ENCODE measurements at regions not wholly inside any gene's neighbourhood (a gene's known extent, or its start where the extent isn't known, plus 50 kb on each side); places are given as distances from the start of the nearest gene placed in this dataset.
A peak's percentile ranks its signal among the peaks of the same experiment; 100 is the strongest.

- DNase-seq (ENCODE audit: low spot score) = no peak
These were observed 503.4 kb downstream of the PLXNA4 start for GRCh38 chr7:132072873-132073272.

DNA sequence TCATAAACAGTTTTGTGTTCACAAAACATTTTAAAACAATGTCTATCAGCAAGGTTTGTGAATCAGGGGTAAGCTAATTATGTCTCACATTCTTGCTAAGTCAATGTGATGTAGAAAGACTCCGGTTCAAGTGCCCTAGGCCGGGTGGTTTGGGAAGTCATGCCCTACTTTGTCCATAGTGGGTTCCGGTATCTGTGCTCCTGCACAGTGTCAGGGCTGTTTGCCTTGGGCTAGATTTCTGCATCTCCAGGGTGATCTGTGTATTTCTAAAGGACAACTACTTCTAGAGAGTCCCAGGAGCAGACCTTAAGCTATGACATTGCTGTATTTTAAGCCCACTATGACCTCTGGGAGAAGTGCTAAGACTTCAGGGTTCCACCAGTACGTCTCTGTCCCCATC is 504.1 kb downstream of the PLXNA4 start:
- DNase-seq (ENCODE audit: low spot score) = no peak

GRCh38 chr7:132069306-132069705 is 507.0 kb downstream of the PLXNA4 start:
- DNase-seq (ENCODE audit: low spot score) = no peak

- no peak for DNase-seq (ENCODE audit: low spot score)
These were observed 509.5 kb downstream of the PLXNA4 start for GRCh38 chr7:132066761-132067171.

DNA sequence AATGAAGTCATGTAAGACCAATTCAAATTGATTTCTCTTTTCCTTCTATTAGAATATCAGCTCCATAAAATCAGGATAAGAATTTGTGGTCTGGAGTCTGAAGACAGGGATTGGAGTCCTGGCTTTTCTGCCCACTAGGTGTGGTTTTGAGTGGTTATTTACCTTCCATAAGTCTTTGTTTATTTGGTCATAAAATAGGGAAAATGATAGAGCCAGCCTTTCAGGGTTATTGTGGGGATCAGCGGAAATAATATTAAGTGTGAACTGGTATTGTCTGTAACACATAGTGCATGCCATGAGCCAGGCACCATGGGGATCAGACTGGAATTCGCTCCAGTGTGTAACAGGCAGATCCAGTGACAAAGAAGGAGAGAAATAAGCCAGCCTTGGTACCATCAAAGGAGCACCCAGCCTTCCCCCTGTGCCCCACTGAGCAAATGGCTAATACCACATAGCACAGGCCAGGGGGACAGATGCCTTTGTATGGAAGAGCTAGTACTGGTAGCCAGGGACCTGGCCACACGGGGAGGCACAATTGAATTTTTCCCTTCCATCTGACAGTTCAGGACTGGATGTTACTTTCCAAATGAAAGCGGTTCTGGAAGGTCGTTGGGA is 509.7 kb upstream of the PODXL start:
- no peak for DNase-seq (ENCODE audit: low spot score)

- DNase-seq (ENCODE audit: low spot score) = no peak
These were observed 509.0 kb upstream of the PODXL start for GRCh38 chr7:132065193-132065988.

GRCh38 chr7:132063800-132064199 is 507.4 kb upstream of the PODXL start:
- no peak for DNase-seq (ENCODE audit: low spot score)

DNA sequence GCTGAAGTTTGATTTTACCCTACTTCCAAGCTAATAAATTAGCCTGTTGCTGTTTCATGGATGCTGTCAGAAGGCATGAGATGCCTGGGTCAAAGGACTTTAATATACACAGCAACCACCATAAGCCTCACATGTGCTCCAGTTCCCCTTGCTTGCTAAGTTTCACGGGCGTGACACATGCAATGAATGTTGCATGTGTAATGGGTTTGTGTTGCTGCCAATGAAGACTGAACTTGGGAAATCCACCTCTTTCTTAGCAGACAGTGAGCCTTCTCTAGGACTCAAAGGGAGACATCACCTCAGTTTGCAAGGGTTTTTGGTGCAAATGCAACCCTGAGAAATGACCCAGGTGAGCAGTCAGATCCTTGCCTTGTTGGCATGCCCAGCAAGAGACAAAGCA is 505.5 kb upstream of the PODXL start:
- DNase-seq (ENCODE audit: low spot score) = no peak

GRCh38 chr7:132059141-132059540 is 502.7 kb upstream of the PODXL start:
- no peak for DNase-seq (ENCODE audit: low spot score)

DNA sequence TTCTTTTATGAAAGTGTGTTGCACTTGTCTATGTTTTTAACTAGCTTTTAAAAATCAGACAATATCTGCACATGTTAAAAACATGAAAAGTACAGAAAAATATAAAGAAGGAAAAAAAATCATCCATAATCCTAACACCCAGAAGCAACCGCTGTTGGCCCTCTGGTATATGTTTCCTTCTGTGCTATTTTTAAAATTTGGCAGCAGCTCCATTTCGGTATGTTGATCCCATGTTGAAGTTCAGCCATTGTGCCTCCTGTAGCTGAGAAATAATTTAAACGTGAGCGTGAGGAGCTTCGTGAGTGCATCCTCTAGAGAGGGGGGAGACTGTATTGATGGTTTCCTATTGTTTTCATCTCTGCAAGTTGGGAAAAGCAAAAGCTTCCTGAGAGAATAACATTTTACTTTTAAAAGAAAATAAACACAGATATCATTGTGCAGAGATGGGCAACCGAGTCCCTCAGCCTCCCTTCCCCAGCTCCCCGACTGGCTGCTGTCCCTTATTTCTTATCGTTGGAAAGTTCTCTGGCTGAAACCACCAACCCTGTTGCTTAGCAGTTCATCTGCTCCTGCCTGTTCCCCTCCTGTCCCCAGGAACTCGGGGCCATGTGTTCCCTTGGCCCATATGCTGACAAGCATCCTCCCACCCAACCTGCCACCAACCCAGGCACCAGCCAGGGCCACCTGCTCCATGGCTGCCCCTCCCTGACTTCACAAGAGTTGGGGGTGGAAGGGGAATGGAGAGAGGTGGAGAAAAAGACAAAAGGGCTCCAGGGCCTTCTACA is 499.1 kb upstream of the PODXL start:
- no peak for DNase-seq (ENCODE audit: low spot score)

GRCh38 chr7:132053871-132054270 is 497.4 kb upstream of the PODXL start:
- DNase-seq (ENCODE audit: low spot score) = no peak

GRCh38 chr7:132051311-132051710 is 494.9 kb upstream of the PODXL start:
- DNase-seq (ENCODE audit: low spot score) = no peak

DNA sequence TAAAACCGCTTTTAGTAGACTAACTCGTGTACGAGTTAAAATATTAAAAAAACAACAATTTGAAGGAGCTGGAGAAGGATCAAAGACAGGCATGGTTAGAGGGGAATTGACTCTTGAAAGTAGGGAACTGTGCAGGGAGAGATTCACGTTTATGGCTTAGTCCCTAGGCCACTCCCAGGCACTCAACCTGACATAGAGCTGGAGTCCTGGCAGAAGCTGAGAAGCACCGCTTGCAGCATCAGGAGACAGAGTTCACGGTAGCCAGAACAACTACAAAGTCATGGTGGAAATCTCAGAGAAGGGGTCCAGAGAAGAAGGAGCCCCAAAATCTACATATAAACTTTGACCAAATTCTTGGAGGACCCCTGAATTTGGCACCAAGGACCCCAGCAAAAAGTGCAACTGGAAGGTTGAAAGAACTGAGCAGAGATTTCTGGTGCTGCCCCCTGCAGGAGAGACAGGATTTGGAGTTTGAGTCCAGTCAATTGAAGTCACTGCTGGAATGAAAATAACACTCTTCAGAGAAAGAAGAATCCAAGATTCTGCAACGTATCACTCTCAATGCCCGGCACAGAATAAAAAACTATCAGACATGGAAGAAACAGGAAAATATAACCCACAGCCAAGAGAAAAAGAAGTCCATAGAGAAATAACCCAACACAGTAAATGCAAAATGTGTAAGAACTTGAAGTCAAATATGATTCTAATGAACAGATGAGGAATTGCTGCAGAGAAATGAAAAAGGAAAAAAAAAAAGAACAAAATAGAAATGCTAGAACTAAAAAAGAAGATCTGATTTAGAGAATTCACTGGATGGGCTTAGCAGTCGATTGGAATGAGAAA is 493.3 kb upstream of the PODXL start:
- DNase-seq (ENCODE audit: low spot score) = peak; percentile 14

DNA sequence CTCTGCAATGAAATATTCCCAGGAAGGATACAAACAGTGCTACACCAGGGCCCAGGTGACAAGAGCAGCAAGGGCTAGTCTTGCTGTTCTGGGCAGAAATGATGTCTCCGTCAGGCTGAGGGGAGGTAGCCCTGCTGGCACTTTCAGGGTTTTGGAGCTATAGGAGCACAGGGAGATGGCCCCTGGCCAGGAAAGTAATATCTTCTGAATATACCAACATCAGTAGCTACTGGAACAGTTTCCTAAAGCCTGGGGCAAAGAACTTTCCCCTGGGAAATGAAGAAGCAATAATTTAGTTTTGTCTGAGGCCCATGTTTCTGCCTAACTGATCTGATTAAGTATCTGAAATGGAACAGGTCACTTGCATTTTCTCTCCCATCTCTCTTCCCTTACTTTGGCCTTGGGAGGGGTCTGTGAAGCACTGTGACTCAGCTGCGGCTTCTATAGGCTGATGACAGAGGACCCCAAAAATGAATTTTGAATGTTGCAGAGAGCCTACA is 489.1 kb upstream of the PODXL start:
- no peak for DNase-seq (ENCODE audit: low spot score)

DNA sequence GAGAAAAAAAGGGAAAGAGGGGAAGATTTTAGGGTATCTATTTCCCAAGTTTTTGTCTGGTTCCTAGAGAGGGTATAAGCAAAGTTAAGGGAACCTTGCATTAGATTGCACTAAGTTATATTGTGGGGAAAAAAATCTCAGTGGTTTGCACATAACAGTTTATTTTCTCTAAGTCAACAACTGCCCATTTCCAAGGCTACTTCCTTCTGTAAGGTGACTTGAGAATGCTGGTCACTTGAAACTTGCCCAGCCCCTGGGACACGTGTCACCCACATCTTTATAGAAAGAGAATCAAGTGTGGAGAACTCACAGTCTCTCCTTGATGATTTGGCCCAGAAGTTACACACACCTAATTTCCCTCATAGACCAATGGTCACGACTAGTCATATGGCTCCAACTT is 488.6 kb upstream of the PODXL start:
- DNase-seq (ENCODE audit: low spot score) = no peak

GRCh38 chr7:132044247-132044646 is 487.8 kb upstream of the PODXL start:
- no peak for DNase-seq (ENCODE audit: low spot score)

- DNase-seq (ENCODE audit: low spot score) = no peak
These were observed 484.7 kb upstream of the PODXL start for GRCh38 chr7:132041108-132041507.

GRCh38 chr7:132035517-132036362 is 479.3 kb upstream of the PODXL start:
- no peak for DNase-seq (ENCODE audit: low spot score)

- no peak for DNase-seq (ENCODE audit: low spot score)
These were observed 478.5 kb upstream of the PODXL start for GRCh38 chr7:132034748-132035416.

- DNase-seq (ENCODE audit: low spot score) = no peak
These were observed 474.5 kb upstream of the PODXL start for GRCh38 chr7:132030883-132031282.

Data from CD4-positive, alpha-beta T cell treated with Interleukin-2 at 100 ng/mL for 4 hours (primary cell).